HG02798 (cell line): ENCODE measurements at regions not wholly inside any gene's neighbourhood (a gene's known extent, or its start where the extent isn't known, plus 50 kb on each side); places are given as distances from the start of the nearest gene placed in this dataset.
A peak's percentile ranks its signal among the peaks of the same experiment; 100 is the strongest.
"Not testable (repeated sequence)": the region's sequence is repeated elsewhere in the genome, so short reads cannot be mapped to it uniquely, and the experiment has no call there.

Experiments used
- ATAC-seq: cut with Tn5 transposase; IDR thresholded peaks from one replicate; pipeline ENCODE4 v1.9.1; 2021; ENCODE audit warnings: mild to moderate bottlenecking; ENCODE audit not compliant: unreplicated experiment, poor library complexity

DNA sequence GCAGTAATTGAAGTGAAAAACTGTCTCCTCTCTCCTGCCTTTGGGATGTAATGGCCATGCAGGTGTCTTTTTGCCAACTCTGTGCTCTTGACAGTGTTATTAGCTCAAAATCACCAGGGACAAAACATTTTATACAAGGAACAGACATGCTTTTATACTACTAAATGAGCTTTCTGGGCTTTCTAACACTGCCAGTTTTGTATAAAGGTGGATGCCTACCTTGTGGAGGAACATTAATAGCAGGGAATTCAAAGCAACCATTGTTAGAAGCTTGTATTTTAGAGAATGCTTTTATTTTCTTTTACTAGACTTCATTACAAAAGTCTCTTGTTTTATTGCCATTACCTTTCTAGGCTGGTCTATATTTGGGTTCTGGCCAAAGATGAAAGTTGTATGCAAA, 54.7 kb upstream of the ARSJ start:
- no peak for ATAC-seq

DNA sequence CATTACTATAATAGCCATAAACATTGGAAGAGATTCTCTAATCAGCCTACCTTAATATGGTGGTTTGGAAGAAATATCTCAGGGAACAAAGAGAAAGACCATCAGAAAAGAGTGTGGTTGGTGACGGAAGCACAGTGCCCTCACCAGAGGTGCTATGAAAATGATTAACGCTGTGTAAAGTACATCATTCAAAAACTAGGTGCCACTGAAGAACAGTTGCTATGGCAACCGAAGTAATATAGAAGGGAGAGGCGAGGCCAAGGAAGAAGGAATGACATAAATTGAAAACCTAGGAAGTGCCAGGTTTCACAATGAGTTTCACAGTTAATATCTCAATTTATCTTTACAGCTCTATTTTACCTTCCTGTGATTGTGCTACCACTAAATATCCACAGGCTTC, 57.0 kb upstream of the ARSJ start:
- no peak for ATAC-seq

DNA sequence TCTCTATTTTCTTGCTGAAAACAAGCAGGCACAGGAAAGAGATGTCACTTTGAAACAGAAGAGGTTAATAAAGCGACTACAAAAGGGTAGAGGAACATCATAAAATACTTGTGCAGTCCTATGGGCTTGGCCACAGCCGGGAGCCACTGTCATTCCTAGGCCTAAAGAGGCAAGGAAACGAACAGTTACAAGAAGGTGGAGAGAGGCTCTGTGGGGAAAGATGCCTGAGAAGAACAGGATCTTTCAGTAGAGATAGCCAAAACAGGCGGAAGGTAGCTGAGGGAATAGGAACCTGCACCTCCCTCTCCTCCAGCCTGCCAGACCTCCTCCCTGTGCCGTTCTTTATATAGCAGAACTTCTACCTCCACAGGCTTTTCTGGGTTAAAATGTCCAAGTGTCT, 57.4 kb upstream of the ARSJ start:
- ATAC-seq = no peak

DNA sequence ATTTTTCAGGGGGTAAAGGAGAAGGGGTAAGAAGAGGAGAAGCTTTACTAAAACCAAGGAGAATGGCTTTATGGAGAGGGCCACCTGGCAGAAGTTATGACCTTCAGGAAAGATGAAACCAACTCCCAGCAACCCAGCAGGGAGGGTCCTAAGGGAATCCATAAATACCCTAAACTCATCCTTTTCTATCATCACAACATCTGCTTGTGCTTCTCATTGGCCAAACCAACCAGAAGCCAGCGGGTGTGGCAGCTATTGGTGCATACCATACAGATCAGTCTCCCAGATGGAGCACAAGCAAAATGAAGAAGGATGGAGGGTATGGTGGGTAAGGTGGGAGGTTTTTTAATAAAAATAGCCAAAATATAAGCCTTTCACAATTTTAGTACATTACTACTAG, 58.5 kb upstream of the ARSJ start:
- no peak for ATAC-seq

DNA sequence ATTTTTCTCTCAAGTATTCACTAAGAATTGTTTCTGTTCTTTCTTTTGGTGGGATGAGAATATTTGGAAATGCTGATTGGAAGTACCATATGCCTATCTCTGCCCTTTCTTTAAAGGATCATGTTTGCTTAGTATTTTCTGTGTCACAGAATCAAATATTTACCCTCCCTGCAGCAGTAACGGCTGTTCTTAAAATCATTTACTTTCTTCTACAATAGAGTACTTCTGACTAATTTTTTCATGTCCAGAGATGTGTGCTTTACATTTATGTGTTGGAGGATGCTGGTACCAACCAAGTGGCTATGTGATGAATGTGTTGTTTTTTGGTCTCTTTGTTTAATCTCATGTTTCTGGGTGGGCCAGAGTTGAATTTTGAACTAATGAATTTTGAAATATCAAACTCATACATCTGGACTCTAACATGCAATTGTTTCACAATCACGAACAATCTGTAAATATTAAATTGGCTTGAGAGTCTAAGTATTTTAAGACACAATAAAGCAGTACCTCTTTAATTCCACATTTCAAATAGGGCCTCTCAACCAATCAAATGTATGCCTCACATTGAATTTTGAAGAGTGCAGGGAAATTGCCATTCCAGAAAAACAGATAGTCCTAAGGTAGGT, 59.4 kb upstream of the ARSJ start:
- no peak for ATAC-seq

DNA sequence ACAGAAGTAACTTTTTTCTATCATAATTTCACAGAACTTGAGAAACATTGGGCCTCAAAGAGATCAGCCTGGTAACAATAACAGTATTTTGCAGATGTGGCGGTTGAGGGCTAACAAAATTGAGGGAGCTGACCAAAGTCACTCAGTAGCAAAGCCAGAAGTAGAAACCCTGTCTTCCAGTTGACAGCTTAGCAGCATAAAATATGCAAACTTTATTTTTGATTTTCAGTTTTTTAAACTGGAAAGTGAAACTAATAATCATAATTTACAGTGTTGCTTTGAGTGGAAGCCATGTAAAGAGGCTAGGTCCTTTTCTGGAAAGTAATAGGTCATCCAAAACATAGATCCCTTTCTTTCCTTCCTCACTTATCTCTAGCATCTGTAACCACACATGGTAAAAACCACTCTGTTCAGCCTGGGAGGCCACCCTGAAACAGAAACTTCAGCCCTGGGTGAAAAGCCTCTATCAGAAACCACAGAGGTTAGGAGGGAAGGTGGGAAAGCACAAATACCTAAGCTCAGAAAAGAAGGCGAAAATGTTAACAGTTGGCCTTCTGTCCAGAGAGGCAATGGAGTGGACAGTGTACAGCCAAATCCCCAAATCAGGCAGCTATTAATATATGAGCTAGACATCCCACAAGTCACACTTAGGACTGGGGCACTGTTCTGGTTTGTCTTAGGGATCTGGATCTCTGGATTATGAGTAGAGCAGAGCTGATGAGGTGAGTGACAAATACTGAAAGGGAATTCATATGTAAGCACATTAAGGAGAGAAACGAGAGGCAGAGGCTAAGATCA, 61.1 kb upstream of the ARSJ start:
- ATAC-seq = peak; percentile 91

DNA sequence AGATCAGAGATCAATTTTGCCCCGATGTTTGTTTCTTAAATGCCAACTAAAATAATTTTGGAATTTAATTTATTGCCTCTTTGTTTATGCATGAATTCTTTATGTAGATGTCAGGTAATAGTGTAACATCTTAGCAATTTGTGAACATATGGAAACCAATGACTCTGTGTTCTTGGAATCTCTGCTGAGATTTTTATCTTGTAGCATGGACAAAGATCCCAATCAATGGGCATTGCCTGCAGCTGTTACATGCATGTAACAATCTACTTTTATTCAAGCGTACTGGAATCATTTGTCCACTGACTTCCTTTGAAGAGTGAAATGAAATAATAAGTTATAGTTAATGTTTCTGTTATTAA, 61.6 kb upstream of the ARSJ start:
- no peak for ATAC-seq

DNA sequence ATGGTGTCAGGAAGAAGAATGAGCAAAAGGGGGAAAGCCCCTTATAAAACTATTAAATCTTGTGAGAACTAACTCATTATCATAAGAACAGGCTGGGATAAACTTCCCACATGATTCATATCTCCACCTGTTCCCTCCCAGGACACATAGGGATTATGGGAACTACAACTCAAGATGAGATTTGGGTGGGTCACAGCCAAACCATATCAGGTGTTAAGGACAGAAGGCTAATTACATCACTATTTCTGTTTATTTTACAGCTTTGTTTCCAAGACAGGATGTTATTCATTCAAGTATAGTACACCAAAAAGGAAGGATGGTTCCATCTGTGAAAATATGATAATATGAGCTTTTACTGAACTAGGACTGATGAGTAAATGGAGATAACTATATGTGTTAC, 63.7 kb upstream of the ARSJ start:
- ATAC-seq = no peak

DNA sequence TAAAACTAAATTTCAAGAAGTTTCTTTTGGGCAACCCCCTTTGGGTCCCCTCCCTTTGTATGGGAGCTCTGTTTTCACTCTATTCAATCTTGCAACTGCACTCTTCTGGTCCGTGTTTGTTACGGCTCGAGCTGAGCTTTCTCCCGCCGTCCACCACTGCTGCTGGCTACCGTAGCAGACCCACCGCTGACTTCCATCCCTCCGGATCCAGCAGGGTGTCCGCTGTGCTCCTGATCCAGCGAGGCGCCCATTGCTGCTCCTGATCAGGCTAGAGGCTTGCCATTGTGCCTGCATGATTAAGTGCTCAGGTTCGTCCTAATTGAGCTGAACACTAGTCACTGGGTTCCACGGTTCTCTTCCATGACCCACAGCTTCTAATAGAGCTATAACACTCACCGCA, 64.9 kb upstream of the ARSJ start:
- ATAC-seq = not testable (repeated sequence)

DNA sequence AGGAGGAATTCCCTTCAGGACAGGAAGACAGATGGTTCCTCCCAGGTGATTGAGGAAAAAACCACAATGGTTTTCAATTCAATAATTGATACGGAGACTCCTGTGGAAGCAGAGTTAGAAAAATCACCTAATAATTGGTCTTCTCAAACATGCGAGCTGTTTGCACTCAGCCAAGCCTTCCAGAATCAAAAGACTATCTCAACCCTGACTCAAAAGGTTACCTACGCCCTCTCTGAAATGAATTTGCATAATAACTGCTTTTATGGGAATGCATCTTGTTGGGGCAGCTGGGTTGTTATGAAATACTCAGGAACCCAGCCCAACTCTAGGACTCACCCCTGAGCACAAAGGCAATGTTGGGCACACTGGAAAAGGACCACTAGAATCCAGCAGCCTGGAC, 66.9 kb upstream of the ARSJ start:
- ATAC-seq = no peak

DNA sequence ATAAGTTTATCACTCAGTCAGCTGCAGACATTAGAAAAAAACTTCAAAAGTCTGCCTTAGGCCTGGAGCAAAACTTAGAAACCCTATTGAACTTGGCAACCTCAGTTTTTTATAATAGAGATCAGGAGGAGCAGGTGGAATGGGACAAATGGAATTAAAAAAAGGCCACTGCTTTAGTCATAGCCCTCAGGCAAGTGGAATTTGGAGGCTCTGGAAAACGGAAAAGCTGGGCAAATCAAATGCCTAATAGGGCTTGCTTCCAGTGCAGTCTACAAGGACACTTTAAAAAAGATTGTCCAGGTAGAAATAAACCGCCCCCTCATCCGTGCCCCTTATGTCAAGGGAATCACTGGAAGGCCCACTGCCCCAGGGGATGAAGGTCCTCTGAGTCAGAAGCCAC, 68.7 kb upstream of the ARSJ start:
- ATAC-seq = not testable (repeated sequence)

DNA sequence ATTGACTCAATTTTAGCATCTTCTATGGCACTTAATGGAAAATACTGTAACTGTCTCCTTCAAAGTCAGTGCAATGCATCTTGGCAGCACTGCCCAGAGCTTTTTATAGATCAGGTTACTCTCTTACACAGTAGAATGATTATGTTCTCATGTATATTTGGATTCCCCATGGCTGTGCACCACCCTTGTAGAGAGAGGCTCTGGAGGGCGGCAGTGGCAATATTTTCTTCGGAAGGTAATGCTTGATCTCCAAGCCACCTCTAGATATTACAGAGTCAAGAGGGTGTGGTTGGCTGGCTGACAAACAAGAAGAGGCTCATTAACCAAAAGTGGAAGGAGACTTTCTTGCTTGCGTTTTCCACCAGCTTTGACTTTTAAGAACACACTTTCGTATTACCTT, 72.8 kb upstream of the ARSJ start:
- ATAC-seq = no peak

DNA sequence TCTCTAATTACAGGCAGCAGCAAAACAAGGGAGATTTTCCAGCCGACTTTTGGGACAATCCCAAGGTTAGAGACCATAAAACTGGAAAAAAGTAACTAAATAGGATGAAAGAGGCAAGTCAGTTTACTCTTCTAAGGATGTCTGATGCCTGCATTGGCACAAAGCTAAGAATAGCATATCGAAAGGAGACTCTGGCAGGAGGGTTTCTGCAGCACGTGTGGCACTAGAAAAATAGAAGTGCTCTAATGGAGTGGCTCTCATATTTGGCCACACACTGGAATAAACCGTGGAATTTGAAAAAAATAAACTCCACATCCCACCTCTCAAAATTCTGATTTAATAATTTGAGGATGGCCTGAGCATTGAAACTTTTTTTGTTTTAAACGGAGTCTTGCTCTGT, 77.2 kb upstream of the ARSJ start:
- ATAC-seq = no peak

DNA sequence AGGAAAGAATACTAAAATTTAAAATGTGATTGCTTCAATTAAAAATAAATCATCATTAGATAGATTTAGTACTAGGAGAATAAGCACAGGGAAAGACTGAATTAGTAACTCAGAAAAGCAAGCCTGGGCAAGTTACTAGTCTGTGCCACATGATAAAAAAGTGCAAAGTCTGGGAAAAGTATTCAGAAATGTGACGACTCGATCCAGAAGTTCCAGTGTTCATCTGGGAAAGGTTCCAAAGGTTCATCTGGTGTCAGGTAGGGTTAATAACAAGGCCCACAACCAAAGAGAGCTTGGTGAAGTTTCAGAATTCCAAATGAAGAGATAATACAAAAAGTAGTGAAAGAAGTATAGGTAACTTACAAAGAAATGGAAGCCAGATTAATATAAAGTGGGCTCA, 78.3 kb upstream of the ARSJ start:
- ATAC-seq = no peak

DNA sequence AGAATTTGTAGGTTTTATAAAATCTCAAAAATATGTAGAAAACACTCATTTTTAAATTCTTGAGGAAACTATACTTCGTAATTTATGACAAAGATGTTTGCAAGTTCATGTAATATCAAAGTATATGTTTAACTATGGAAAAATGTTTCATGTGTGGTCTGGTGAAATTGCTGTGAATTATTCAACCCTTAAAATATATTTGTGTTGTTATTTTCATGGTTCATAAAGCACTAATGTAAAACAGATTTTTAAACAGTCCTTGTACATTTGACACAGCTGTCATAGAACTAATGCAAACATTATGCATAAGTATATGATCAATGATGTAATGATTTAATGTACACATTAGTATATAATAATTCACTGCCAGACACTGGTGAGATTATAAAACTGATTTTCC, 83.1 kb upstream of the ARSJ start:
- no peak for ATAC-seq

DNA sequence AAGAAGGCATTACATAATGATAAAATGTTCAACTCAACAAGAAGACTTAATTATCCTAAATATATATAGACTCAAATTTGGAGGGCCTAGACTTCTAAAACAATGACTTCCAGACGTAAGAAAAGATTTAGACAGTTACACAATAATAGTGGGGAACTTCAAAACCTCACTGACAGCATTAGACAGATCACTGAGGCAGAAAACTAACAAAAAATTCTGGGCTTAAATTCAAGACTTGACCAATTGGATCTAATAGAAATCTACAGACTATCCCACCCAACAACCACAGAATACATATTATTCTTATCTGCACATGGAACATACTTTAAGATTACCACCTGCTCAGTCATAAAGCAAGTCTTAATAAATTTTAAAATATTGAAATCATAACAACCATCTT, 93.3 kb upstream of the ARSJ start:
- no peak for ATAC-seq

DNA sequence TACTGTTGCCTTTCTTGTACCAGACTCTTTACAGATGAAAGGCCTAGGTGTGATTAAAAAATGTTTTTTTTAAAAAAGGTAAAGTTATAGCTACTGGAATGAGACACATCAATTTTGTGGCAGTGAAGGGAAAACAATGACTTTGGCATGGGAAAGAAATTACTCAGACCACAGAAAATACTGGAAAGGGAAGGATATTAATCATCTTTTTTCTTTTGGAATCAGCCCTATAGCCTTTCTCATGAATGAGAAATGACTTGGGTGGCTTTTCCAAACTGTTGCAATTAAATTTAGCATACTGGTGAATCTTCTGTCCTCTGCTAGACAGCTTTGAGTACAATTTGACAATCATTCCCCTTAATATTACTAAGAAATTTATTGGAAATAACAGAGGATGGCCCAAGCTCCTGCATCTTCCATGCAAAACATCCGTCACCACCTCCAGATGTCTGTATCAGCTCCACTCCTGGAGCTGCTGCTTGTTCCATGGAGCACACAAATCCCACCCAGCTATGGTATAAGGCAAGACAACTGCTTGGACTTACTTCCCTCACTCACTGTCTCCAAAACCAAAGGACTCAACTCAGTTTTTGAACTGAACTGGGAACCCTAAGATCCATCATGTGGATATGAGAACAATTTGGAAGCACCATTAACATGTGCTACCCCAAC, 97.6 kb upstream of the ARSJ start:
- no peak for ATAC-seq

DNA sequence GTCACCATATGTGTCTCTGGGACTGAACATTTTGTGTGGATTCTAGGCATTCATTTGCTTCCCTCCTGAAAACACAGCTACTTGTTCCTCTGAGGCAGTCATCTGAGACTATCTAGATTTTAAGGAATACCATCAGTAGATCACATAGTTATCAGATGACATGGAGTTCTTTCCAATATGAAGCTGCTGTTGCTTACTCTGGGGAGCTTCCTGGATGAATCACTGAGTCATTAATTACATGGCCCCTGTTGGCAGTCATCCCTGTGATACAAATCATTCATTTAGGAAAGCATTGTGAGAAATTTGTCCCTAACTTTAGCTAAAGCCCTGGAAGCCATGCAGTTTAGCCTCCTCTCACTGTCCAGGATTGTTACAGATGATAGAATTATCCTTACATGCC, 98.2 kb upstream of the ARSJ start:
- ATAC-seq = no peak

DNA sequence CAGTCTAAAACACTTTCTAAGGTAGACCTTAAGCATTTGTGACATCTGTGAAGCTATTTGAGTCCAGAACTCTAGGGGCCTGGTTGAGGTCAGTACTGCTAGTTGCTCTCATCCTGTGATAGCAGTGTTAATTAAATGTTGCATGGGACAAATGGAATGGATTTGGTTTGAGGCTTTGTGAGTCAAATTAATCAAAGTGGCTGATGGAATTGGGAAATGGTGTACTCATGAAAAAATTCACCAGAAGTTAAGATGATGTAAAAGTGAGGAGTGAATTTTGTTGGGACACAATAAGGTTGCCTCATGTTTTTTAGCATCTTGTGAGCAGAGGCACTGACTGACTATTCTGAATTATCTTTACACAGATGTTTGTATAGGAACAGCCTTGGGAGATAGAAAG, 99.2 kb upstream of the ARSJ start:
- no peak for ATAC-seq

DNA sequence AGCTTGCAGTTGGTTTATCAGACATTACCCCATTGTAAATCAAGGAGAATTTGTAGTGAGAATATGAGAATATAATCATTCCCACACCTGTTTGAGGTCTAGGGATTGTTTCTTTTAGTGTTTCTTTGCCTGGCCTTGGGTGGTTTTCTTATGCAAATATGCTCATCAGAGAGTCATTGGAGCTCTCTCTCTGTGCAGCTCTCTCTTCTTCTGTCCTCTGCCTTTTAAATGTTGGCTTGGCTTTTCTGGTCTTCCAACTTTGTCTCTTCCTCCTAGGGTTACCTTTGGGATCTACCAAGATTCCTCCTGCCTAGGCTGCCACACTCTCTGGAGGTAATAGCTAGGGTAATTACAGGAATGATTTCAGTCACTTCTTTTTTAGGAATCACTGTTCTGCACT, 102.3 kb upstream of the ARSJ start:
- no peak for ATAC-seq

DNA sequence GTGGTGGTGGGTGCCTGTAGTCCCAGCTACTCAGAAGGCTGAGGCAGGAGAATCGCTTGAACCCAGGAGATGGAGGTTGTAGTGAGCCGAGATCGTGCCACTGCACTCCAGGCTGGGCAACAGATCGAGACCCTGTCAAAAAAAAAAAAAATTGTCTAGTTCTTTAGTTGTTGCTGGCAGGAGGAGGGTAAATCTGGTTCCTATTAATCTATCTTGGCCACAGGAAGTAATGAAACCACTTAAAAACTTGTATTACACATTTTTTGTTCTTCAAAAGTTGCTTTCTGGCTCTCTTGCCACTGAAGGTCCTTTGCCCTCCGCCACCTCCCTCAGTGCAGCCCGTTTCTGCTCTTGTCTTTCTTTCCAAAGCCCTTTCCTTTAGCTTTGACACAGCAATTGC, 102.9 kb upstream of the ARSJ start:
- no peak for ATAC-seq
